Epithelial cell of esophagus (primary cell): ENCODE measurements at regions not wholly inside any gene's neighbourhood (a gene's known extent, or its start where the extent isn't known, plus 50 kb on each side); places are given as distances from the start of the nearest gene placed in this dataset.

Experiments
- DNase-seq: peaks from one replicate; pipeline ENCODE4 v3.0.0; 2010; ENCODE audit warnings: low read depth
- H3K4me3 ChIP-seq: 2 replicates; pipeline ENCODE4 v1.5.1; 2011; ENCODE audit warnings: mild to moderate bottlenecking, low read length, control low read depth
- TF ChIP-seq, protein P1 (sequence below): IDR thresholded peaks from 2 replicates; pipeline ENCODE4 v1.5.1; 2011; ENCODE audit warnings: low read depth, mild to moderate bottlenecking, low read length, control low read depth, inconsistent platforms; ENCODE audit not compliant: insufficient read depth; ENCODE audit errors: missing control alignments

DNA sequence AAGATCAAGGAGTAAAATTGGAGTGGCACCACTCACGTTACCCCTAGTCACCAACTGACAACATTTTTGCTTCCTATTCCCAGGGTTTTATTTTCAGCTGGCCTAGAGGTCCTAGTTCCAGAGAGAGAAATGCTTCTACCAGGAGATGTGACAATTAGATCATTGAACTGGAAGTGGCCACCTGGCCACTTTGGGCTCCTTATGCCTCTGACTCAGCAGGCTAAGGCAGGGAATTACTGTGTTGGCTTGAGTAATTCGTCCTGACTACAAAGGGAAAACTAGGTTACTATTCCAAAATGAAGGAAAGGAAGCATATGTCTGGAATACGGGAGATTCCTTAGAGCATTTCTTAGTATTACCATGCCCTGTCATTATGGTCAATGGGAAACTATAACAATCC, 831.6 kb upstream of the NDST4 start:
- DNase-seq = peak; percentile 2
- H3K4me3 ChIP-seq = no peak overlapping the region
- TF ChIP-seq, protein P1, sequence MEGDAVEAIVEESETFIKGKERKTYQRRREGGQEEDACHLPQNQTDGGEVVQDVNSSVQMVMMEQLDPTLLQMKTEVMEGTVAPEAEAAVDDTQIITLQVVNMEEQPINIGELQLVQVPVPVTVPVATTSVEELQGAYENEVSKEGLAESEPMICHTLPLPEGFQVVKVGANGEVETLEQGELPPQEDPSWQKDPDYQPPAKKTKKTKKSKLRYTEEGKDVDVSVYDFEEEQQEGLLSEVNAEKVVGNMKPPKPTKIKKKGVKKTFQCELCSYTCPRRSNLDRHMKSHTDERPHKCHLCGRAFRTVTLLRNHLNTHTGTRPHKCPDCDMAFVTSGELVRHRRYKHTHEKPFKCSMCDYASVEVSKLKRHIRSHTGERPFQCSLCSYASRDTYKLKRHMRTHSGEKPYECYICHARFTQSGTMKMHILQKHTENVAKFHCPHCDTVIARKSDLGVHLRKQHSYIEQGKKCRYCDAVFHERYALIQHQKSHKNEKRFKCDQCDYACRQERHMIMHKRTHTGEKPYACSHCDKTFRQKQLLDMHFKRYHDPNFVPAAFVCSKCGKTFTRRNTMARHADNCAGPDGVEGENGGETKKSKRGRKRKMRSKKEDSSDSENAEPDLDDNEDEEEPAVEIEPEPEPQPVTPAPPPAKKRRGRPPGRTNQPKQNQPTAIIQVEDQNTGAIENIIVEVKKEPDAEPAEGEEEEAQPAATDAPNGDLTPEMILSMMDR = no peak

DNA sequence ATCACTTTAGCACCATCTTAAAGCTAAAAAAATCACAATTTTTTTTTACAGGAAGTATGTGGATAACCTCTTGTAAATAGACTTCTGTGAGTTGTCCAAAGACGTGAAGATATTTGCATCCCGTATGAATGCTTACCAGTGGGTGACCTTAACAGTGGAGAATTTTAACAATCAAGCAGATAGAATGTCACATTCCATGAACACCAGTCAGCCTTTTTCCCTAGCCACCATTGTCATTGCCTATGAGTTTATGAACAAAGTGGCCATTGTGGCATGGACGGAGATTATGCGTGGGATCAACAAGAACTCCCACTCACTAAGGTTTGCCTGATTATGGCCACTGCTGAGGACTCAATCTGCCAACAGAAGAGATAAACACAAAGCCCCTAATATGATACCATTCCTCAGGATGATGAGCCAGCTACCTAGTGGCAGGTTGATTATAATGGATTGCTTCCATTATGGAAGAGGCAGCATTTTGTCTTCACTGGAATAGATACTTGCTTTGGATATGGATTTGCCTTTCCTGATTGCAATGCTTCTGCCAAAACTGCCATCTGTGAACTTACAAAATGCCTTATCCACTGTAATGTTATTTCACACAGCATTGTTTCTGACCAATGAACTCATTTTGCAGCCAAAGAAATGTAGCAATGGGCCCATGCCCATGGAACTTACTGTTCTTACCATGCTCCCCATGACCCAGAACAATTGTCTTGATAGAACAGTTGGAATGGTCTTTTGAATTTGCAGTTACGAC, 830.9 kb upstream of the NDST4 start:
- H3K4me3 ChIP-seq = no peak overlapping the region
- TF ChIP-seq, protein P1 = no peak
- no peak for DNase-seq

DNA sequence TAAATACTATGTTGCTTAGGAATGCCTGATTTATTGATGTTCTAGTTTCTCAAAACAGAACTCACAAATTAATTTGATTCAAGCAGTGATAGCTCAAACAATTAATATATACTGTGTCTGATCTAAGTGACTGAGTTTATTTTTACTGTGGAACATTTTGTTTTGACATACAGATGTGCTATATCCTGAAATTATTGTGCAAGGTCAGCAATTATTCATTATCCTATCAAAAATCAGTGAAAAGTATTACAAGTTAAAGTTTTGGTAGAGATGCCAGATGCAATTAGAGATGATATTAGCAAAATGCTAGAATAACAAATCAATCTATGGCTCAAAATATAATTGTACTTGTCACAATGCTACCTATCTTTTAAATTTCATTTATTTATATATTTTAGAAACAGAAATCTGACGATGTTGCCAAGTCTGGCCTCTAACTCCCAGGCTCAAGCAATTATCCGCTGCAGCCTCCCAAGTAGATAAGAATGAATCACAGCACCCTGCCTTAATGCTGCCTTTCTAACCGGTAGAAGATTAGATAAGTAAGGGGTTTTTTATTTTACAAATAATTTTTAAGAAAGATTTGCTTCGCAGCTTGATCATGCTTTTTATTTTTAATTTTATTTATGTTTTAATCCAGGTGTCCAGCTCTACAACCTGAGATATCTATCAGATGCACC, 825.5 kb upstream of the NDST4 start:
- no peak for DNase-seq
- TF ChIP-seq, protein P1 = no peak
- no peak overlapping the region for H3K4me3 ChIP-seq

DNA sequence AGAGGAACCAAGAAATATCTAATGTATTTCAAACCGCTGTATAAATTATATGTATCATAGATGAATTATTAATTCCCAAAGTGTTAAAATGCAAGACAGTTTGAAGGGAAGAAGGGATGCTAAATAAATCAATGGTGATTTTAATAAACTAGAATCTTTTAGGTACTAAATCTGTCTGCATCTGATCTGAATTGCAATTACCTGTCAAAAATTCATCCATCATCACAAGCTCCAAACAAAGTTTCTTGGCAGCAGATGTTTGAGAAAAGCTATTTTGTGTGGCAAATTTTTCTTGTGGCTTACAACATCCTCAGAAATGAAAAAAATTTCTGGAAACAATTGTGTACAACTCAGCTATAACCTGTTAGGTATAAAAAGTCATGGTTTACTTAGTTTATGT, 816.0 kb upstream of the NDST4 start:
- TF ChIP-seq, protein P1 = no peak
- no peak for DNase-seq
- no peak overlapping the region for H3K4me3 ChIP-seq

DNA sequence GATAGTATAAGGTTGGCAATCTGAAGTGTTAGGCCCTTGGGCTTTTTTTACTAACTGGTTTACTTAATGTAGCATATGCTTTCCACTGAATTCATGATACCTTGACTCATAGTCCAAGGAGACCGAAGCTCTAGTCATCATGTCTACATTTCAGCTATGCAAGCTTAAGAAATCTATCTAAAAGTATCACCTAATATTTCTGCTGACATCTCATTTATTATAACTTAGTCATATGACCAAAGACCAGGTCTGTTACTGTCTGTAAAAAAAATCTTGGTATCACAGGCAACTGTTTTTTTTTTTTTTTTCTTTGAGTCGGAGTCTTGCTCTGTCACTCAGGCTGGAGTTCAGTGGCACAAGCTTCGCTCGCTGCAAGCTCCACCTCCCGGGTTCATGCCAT, 814.0 kb upstream of the NDST4 start:
- peak; percentile 28 for DNase-seq
- TF ChIP-seq, protein P1 = no peak
- H3K4me3 ChIP-seq = no peak overlapping the region

DNA sequence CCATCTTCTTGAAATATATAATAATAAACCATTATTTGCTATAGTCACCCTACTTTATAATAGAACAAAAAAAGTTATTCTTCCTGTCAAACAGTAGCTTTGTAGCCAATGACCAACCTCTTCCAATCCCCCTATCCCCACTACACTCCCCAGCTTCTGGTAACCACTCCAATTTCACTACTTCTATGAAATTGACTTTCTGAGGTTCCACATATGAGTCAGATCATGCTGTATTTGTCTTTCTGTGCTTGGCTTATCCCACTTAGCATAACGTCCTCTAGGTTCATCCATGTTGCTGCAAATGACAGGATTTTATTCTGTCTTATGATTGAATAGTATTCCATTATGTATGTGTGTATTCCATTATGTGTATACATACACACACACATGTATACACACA, 809.7 kb upstream of the NDST4 start:
- H3K4me3 ChIP-seq = no peak overlapping the region
- TF ChIP-seq, protein P1 = no peak
- DNase-seq = no peak
